Sigmoid colon (tissue), 6 donors: ENCODE measurements at regions not wholly inside any gene's neighbourhood (a gene's known extent, or its start where the extent isn't known, plus 50 kb on each side); places are given as distances from the start of the nearest gene placed in this dataset.

Experiments
- DNase-seq: peaks from one replicate; pipeline ENCODE4 v3.0.0-alpha.2; 2019
- H3K27ac ChIP-seq, 4 donors: fragments of 200-600 bp; sonication (generic); one replicate each; pipeline ENCODE4 v1.5.1; 2016 to 2019; ENCODE audit warnings: mild to moderate bottlenecking in 1 of 4
- H3K27me3 ChIP-seq, 3 donors: fragments of 200-600 bp; sonication (generic); one replicate each; pipeline ENCODE4 v1.5.1; 2019; ENCODE audit warnings: mild to moderate bottlenecking in 1 of 3
- H3K36me3 ChIP-seq, 4 donors: fragments of 200-600 bp; sonication (generic); one replicate each; pipeline ENCODE4 v1.5.1; 2016 to 2019
- H3K4me1 ChIP-seq, 4 donors: fragments of 200-600 bp; sonication (generic); one replicate each; pipeline ENCODE4 v1.5.1; 2017 to 2019
- H3K4me3 ChIP-seq, 4 donors: fragments of 200-600 bp; sonication (generic); one replicate each; pipeline ENCODE4 v1.5.1; 2017 to 2019; ENCODE audit warnings: mild to moderate bottlenecking in 2 of 4, moderate library complexity in 1 of 4
- H3K9me3 ChIP-seq, 4 donors: fragments of 200-600 bp in 3 of 4; sonication (generic) in 3 of 4; one replicate each; pipeline versions ENCODE4 v1.5.1 to v1.6.1; 2013 to 2019
- EP300 ChIP-seq, 4 donors: sonication (generic); formaldehyde crosslinking; IDR thresholded peaks; one replicate each; pipeline ENCODE4 v1.6.1; 2017; ENCODE audit warnings: antibody characterized with exemption in 4 of 4
- POLR2A ChIP-seq, 2 donors: fragments of 450-650 bp; IDR thresholded peaks; one replicate each; pipeline ENCODE4 v1.6.1; 2016; ENCODE audit warnings: antibody characterized with exemption in 2 of 2, mild to moderate bottlenecking in 2 of 2, moderate library complexity in 2 of 2
- POLR2AphosphoS5 ChIP-seq, 4 donors: sonication (generic); formaldehyde crosslinking; IDR thresholded peaks; one replicate each; pipeline ENCODE4 v1.6.1; 2017; ENCODE audit warnings: antibody characterized with exemption in 4 of 4
- WGBS, 2 donors: extraction: QIAGEN DNeasy Blood & Tissue Kit; methylation state at CpG; one replicate each; pipeline ENCODE4 v1.1.7; 2013; 5-methylcytosine and 5-hydroxymethylcytosine counted together
- intact Hi-C: fragments of 100-400 bp; cut with DNase I; formaldehyde crosslinking; loops from one replicate; pipeline ENCODE4 v1.15.1; 2023
- TF ChIP-seq, protein P1 (sequence below), 4 experiments: fragments of 450-650 bp in 3 of 4; fragments of 200-600 bp in 1 of 4; IDR thresholded peaks; one replicate each; pipeline ENCODE4 v1.5.1; 2016 to 2019; ENCODE audit warnings: antibody characterized with exemption in 4 of 4, mild to moderate bottlenecking in 3 of 4, moderate library complexity in 2 of 4
- donor health status: healthy with polysubstance abuse.
- donor health status: healthy.

DNA sequence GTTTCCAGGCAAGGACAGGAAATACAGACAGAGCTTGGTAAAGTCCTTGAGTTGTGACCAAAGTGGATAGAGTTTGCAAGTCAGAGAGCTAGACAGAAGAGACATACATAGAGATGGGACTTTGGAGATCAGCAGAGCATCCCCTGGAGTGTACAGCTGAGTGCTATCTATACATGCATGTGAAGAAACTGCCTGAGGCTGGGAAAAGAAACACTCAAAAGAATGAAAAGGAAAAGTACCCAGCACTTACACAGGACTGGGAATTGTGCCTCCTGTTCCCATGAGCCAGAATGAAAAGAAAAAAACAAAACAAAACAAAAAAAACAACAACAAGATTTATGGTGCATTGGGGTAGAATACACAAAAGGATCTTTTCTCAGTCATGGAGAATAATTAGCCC, 606.4 kb downstream of the ZNF608 start:
- Histone ChIP-seq H3K27ac (no peak overlapping the region), H3K4me3 (no peak overlapping the region), H3K27me3 (no peaks in the 10 kb centered on the region), H3K9me3 (no peaks in the 10 kb centered on the region), H3K4me1 (no peaks in the 10 kb centered on the region), H3K36me3 (no peaks in the 10 kb centered on the region)
- TF ChIP-seq POLR2AphosphoS5 (IDR thresholded peaks at IDR 0.05) (no peak), EP300 (IDR thresholded peaks at IDR 0.05) (no peak), POLR2A (IDR thresholded peaks at IDR 0.05) (no peak)
- TF ChIP-seq, protein P1, sequence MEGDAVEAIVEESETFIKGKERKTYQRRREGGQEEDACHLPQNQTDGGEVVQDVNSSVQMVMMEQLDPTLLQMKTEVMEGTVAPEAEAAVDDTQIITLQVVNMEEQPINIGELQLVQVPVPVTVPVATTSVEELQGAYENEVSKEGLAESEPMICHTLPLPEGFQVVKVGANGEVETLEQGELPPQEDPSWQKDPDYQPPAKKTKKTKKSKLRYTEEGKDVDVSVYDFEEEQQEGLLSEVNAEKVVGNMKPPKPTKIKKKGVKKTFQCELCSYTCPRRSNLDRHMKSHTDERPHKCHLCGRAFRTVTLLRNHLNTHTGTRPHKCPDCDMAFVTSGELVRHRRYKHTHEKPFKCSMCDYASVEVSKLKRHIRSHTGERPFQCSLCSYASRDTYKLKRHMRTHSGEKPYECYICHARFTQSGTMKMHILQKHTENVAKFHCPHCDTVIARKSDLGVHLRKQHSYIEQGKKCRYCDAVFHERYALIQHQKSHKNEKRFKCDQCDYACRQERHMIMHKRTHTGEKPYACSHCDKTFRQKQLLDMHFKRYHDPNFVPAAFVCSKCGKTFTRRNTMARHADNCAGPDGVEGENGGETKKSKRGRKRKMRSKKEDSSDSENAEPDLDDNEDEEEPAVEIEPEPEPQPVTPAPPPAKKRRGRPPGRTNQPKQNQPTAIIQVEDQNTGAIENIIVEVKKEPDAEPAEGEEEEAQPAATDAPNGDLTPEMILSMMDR (IDR thresholded peaks at IDR 0.05), result no peak
- intact Hi-C loops, result no loop called here
- no peak for DNase-seq

DNA sequence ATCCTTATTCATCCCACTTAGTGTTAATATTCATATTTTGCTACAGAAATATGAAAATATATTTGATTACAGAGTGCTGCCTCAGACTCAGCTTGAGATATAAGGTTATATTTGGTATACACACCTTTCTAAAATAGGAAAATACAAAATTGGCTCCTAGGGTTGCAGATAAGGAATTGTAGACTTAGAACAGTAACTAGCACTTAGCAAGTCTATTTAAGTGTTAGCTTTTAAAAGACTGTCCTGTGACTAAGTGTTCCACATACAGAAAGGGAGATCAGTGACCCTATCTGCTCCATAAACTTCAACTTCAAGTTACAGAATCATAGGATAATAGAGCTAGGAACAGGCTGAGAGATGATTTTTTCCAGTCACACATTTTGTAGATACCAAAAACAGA, 607.0 kb downstream of the ZNF608 start:
- no peaks in the 10 kb centered on the region for H3K9me3 ChIP-seq
- H3K27me3 ChIP-seq, result no peaks in the 10 kb centered on the region
- H3K27ac ChIP-seq, result no peak overlapping the region
- no peak for DNase-seq
- H3K4me1 ChIP-seq, result no peaks in the 10 kb centered on the region
- TF ChIP-seq POLR2A (IDR thresholded peaks at IDR 0.05) (no peak), POLR2AphosphoS5 (IDR thresholded peaks at IDR 0.05) (no peak), EP300 (IDR thresholded peaks at IDR 0.05) (no peak)
- TF ChIP-seq, protein P1 (IDR thresholded peaks at IDR 0.05), result no peak
- intact Hi-C loops, result no loop called here
- H3K4me3 ChIP-seq, result no peak overlapping the region
- H3K36me3 ChIP-seq, result no peaks in the 10 kb centered on the region

DNA sequence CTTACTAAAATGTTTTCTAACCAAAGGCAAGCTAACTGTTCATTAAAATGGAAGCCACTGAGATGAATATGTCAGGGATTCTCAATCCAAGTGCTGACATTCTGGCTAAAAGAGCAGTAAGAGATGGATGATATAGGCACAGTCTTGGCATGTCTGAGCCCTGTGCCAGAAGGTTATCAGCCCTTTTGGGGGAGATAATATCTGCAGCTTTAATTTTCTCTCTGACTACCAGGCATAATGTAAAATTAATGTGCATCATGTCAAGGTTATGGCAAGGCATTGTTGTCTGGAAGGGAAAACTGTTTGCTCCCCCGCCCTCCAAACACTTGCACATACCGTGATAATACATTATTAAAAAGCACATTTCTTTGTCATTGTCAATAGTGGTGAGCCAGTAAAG, 609.8 kb downstream of the ZNF608 start:
- TF ChIP-seq EP300 (IDR thresholded peaks at IDR 0.05) (no peak), POLR2AphosphoS5 (IDR thresholded peaks at IDR 0.05) (no peak), POLR2A (IDR thresholded peaks at IDR 0.05) (no peak)
- TF ChIP-seq, protein P1 (IDR thresholded peaks at IDR 0.05), result no peak
- WGBS, 2 donors, result 85 to 90% methylated on average over 2 of the region's 2 CpGs
- H3K36me3 ChIP-seq, result no peaks in the 10 kb centered on the region
- H3K4me3 ChIP-seq, result no peak overlapping the region
- H3K27ac ChIP-seq, result no peak overlapping the region
- H3K27me3 ChIP-seq, result no peaks in the 10 kb centered on the region
- no peaks in the 10 kb centered on the region for H3K4me1 ChIP-seq
- intact Hi-C loops, result no loop called here
- H3K9me3 ChIP-seq, result no peaks in the 10 kb centered on the region
- DNase-seq, result no peak

DNA sequence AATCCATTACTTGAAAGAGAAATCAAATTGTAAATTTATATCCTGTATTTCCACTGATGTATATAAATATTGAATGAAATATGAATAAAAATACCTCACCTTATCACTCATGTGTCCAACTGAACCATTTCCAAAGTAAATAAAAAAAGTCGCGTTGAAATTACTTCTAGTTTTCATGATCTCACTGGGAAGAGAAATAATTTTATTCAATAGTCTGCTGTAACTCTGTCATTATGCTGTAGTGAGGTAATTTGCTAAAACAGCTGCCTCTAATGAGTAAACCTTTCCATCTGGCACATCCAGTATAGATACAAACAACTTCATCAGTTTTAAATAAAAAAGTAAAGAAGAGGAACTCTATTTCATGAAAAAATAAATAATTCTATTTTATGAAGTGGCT, 611.5 kb downstream of the ZNF608 start:
- 8 to 47% methylated on average over 2 of the region's 2 CpGs for WGBS, 2 donors
- no peaks in the 10 kb centered on the region for H3K27me3 ChIP-seq
- no peaks in the 10 kb centered on the region for H3K36me3 ChIP-seq
- TF ChIP-seq EP300 (IDR thresholded peaks at IDR 0.05) (no peak), POLR2A (IDR thresholded peaks at IDR 0.05) (no peak), POLR2AphosphoS5 (IDR thresholded peaks at IDR 0.05) (no peak)
- TF ChIP-seq, protein P1 (IDR thresholded peaks at IDR 0.05), result no peak
- H3K9me3 ChIP-seq, result no peaks in the 10 kb centered on the region
- no peak for DNase-seq
- H3K27ac ChIP-seq, result no peak overlapping the region
- H3K4me3 ChIP-seq, result no peak overlapping the region
- intact Hi-C loops, result no loop called here
- no peaks in the 10 kb centered on the region for H3K4me1 ChIP-seq

DNA sequence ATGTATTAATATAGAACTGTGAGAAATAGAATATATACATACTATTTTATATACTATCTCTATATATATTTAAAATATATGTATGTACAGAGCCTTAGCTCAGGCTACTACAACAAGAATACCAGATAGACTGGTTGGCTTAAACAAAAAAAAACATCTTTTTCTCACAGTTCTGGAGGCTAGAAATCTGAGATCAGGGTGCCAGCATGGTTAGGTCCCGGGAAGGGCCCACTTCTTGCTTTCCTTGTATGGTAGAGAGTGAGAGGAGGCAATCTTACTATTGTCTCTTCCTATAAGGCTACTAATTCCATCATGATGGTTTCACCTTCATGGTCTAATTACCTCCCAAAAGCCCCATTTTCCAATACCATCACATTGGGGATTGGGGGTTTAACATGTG, 613.0 kb downstream of the ZNF608 start:
- intact Hi-C loops, result no loop called here
- no peak for TF ChIP-seq POLR2AphosphoS5 (IDR thresholded peaks at IDR 0.05)
- TF ChIP-seq, protein P1 (IDR thresholded peaks at IDR 0.05), result no peak
- TF ChIP-seq POLR2A (IDR thresholded peaks at IDR 0.05), result no peak
- no peak for TF ChIP-seq EP300 (IDR thresholded peaks at IDR 0.05)
- Histone ChIP-seq H3K36me3 (no peaks in the 10 kb centered on the region), H3K9me3 (no peaks in the 10 kb centered on the region), H3K4me1 (no peaks in the 10 kb centered on the region), H3K27me3 (no peaks in the 10 kb centered on the region), H3K4me3 (no peak overlapping the region), H3K27ac (no peak overlapping the region)
- DNase-seq, result no peak
- 92 to 98% methylated on average over 1 of the region's 1 CpG for WGBS, 2 donors
